SK-N-SH (cell line): ENCODE measurements at regions not wholly inside any gene's neighbourhood (a gene's known extent, or its start where the extent isn't known, plus 50 kb on each side); places are given as distances from the start of the nearest gene placed in this dataset.
"Not testable (repeated sequence)": the region's sequence is repeated elsewhere in the genome, so short reads cannot be mapped to it uniquely, and the experiment has no call there.

ENCODE experiments used
- CTCF ChIA-PET: fragments of 300-600, 350-600 bp; formaldehyde crosslinking; extraction: SDS; loops from one replicate; lab custom pipeline; 2021; lab: Yijun Ruan, JAX
- POLR2A ChIA-PET: fragments of 350-600 bp; sonication (Branson Sonifier 250); formaldehyde crosslinking; extraction: SDS; loops from one replicate; lab custom pipeline; 2020; ENCODE audit warnings: antibody characterized with exemption, inconsistent platforms; lab: Yijun Ruan, JAX
- DNase-seq: peaks from one replicate; pipeline ENCODE4 v3.0.0; 2012
- H2AFZ ChIP-seq: fragments of 200-600 bp; sonication (generic); 2 replicates; pipeline ENCODE4 v1.8.1; 2016; ENCODE audit warnings: antibody characterized with exemption, mild to moderate bottlenecking, low read depth
- H3F3A ChIP-seq: fragments of 200-600 bp; sonication (generic); replicated peaks from 2 replicates; pipeline ENCODE3; 2016; ENCODE audit warnings: antibody characterized with exemption, mild to moderate bottlenecking; ENCODE audit not compliant: insufficient read depth
- H3K27ac ChIP-seq, 2 experiments: fragments of 200-500 bp in 1 of 2; fragments of 200-600 bp in 1 of 2; sonication (Bioruptor generic) in 1 of 2; sonication (generic), shearing (Covaris generic) in 1 of 2; 2 replicates each; pipeline versions ENCODE4 v1.5.1 to v1.6.1; 2014 to 2016; ENCODE audit warnings: low read depth in 2 of 2, inconsistent platforms in 1 of 2, low read length in 1 of 2, mild to moderate bottlenecking in 1 of 2, mixed read lengths in 1 of 2
- H3K27me3 ChIP-seq: fragments of 200-600 bp; sonication (generic), shearing (Covaris generic); 2 replicates; pipeline ENCODE4 v1.6.1; 2016; ENCODE audit warnings: mixed run types; ENCODE audit not compliant: insufficient read depth
- H3K36me3 ChIP-seq, 2 experiments: fragments of 200-500 bp in 1 of 2; fragments of 200-600 bp in 1 of 2; sonication (Bioruptor generic) in 1 of 2; sonication (generic) in 1 of 2; replicated peaks in 1 of 2; 2 replicates each; pipeline versions ENCODE3 to v1.5.1; 2014 to 2016; ENCODE audit warnings: low read length in 1 of 2, mild to moderate bottlenecking in 1 of 2; ENCODE audit not compliant: insufficient read depth in 2 of 2, control insufficient read depth in 1 of 2
- H3K4me1 ChIP-seq, 2 experiments: fragments of 200-500 bp in 1 of 2; fragments of 200-600 bp in 1 of 2; sonication (Bioruptor generic) in 1 of 2; sonication (generic), shearing (Covaris generic) in 1 of 2; 2 replicates each; pipeline versions ENCODE4 v1.5.1 to v1.6.1; 2014 to 2016; ENCODE audit warnings: low read depth in 1 of 2, low read length in 1 of 2, mixed run types in 1 of 2; ENCODE audit not compliant: insufficient read depth in 2 of 2, control insufficient read depth in 1 of 2
- H3K4me2 ChIP-seq: fragments of 200-600 bp; sonication (generic), shearing (Covaris generic); 2 replicates; pipeline ENCODE4 v1.6.1; 2017; ENCODE audit warnings: mixed run types
- H3K4me3 ChIP-seq, 2 experiments: fragments of 200-500 bp in 1 of 2; fragments of 200-600 bp in 1 of 2; sonication (Bioruptor generic) in 1 of 2; sonication (generic), shearing (Covaris generic) in 1 of 2; 2 replicates each; pipeline versions ENCODE4 v1.5.1 to v1.8.1; 2014 to 2016; ENCODE audit warnings: low read depth in 2 of 2, inconsistent platforms in 1 of 2, low read length in 1 of 2, mild to moderate bottlenecking in 1 of 2, mixed read lengths in 1 of 2, moderate library complexity in 1 of 2
- H3K79me2 ChIP-seq: fragments of 200-600 bp; sonication (generic); 2 replicates; pipeline ENCODE4 v1.8.1; 2017; ENCODE audit warnings: mild to moderate bottlenecking; ENCODE audit not compliant: insufficient read depth
- H3K9ac ChIP-seq: fragments of 200-600 bp; sonication (generic); 2 replicates; pipeline ENCODE4 v1.6.1; 2017; ENCODE audit warnings: mixed run types
- H3K9me2 ChIP-seq: fragments of 200-600 bp; sonication (generic); 2 replicates; pipeline ENCODE4 v1.6.1; 2017; ENCODE audit warnings: mixed run types
- H3K9me3 ChIP-seq: fragments of 200-600 bp; sonication (generic); 2 replicates; pipeline ENCODE4 v1.6.1; 2017; ENCODE audit warnings: mixed run types, mild to moderate bottlenecking, moderate library complexity
- H4K20me1 ChIP-seq: fragments of 200-600 bp; sonication (generic); 2 replicates; pipeline ENCODE4 v1.6.1; 2017; ENCODE audit warnings: mild to moderate bottlenecking, mixed run types; ENCODE audit not compliant: insufficient read depth
- EP300 ChIP-seq, 2 experiments: IDR thresholded peaks; 2 replicates each; pipeline versions ENCODE4 v1.4.0 to v1.6.1; 2012; ENCODE audit warnings: borderline replicate concordance in 1 of 2, low read depth in 1 of 2, low read length in 1 of 2
- GATA2 ChIP-seq: sonication (generic); formaldehyde crosslinking; IDR thresholded peaks from 2 replicates; pipeline ENCODE4 v1.5.0; 2020; ENCODE audit warnings: mild to moderate bottlenecking, missing genetic modification reagents
- NFIC ChIP-seq: IDR thresholded peaks from 2 replicates; pipeline ENCODE4 v1.4.0; 2012; ENCODE audit warnings: borderline replicate concordance
- YY1 ChIP-seq: IDR thresholded peaks from 2 replicates; pipeline ENCODE4 v1.4.0; 2012; ENCODE audit warnings: low read depth, mild to moderate bottlenecking
- WGBS: methylation state at CpG from one replicate; pipeline ENCODE4 v1.1.6; 2017; ENCODE audit warnings: low lambda C conversion rate; 5-methylcytosine and 5-hydroxymethylcytosine counted together
- TF ChIP-seq, protein P1 (sequence below): fragments of 150-350 bp; IDR thresholded peaks from 2 replicates; pipeline ENCODE4 v1.6.1; 2016; ENCODE audit warnings: mild to moderate bottlenecking, low read depth, low read length
- TF ChIP-seq, protein P2 (sequence below): IDR thresholded peaks from 2 replicates; pipeline ENCODE4 v1.4.0; 2012; ENCODE audit warnings: low read depth
- TF ChIP-seq, protein P3 (sequence below): IDR thresholded peaks from 2 replicates; pipeline ENCODE4 v1.4.0; 2012; ENCODE audit warnings: low read depth, borderline replicate concordance

GRCh38 chr12:31900271-31900670 lies 58.9 kb upstream of the RESF1 start:
- DNase-seq = no peak
- Histone ChIP-seq H4K20me1 (no peaks in the 10 kb centered on the region), H3K9me3 (no peaks in the 10 kb centered on the region), H3K4me3 (no peak overlapping the region), H3K79me2 (no peaks in the 10 kb centered on the region), H3K9me2 (no peaks in the 10 kb centered on the region), H3K9ac (no peak overlapping the region), H3K4me2 (no peak overlapping the region), H2AFZ (no peak overlapping the region), H3K4me1 (no peaks in the 10 kb centered on the region; a peak in 1 of 4 replicates), H3K27me3 (no peaks in the 10 kb centered on the region), H3K36me3 (no peaks in the 10 kb centered on the region), H3F3A (no peaks in the 10 kb centered on the region), H3K27ac (no peak overlapping the region)
- TF ChIP-seq, protein P1, sequence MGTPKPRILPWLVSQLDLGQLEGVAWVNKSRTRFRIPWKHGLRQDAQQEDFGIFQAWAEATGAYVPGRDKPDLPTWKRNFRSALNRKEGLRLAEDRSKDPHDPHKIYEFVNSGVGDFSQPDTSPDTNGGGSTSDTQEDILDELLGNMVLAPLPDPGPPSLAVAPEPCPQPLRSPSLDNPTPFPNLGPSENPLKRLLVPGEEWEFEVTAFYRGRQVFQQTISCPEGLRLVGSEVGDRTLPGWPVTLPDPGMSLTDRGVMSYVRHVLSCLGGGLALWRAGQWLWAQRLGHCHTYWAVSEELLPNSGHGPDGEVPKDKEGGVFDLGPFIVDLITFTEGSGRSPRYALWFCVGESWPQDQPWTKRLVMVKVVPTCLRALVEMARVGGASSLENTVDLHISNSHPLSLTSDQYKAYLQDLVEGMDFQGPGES = no peak
- TF ChIP-seq, protein P2, sequence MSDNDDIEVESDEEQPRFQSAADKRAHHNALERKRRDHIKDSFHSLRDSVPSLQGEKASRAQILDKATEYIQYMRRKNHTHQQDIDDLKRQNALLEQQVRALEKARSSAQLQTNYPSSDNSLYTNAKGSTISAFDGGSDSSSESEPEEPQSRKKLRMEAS = no peak
- TF ChIP-seq YY1 (no peak), EP300 (IDR thresholded peaks at IDR 0.05; ENCODE audit: borderline replicate concordance in 1 of 2, low read depth in 1 of 2, low read length in 1 of 2) (no peak)
- 61% methylated on average over 4 of the region's 4 CpGs for WGBS
- CTCF ChIA-PET = no interaction called here
- POLR2A ChIA-PET = no interaction called here

- no peak for TF ChIP-seq GATA2 (CRISPR knock-in tag)
- H3K9ac ChIP-seq = no peak overlapping the region
- H3K36me3 ChIP-seq = no peaks in the 10 kb centered on the region
- no peak for DNase-seq
- no peak overlapping the region for H2AFZ ChIP-seq
- H3K27me3 ChIP-seq = no peaks in the 10 kb centered on the region
- H3K4me3 ChIP-seq = no peak overlapping the region
- 23% methylated on average over 2 of the region's 2 CpGs for WGBS
- no peak overlapping the region for H3K4me2 ChIP-seq
- no peaks in the 10 kb centered on the region; a peak in 1 of 4 replicates for H3K4me1 ChIP-seq
- no peaks in the 10 kb centered on the region for H3K9me3 ChIP-seq
- POLR2A ChIA-PET = no interaction called here
- no peak overlapping the region for H3K27ac ChIP-seq
- CTCF ChIA-PET = no interaction called here
- H4K20me1 ChIP-seq = no peaks in the 10 kb centered on the region
- no peaks in the 10 kb centered on the region for H3F3A ChIP-seq
- no peaks in the 10 kb centered on the region for H3K9me2 ChIP-seq
- no peaks in the 10 kb centered on the region for H3K79me2 ChIP-seq
Observed at GRCh38 chr12:31899109-31899508, 60.1 kb upstream of the RESF1 start.

GRCh38 chr12:31897781-31898503 lies 61.3 kb upstream of the RESF1 start:
- Histone ChIP-seq H3K4me2 (no peak overlapping the region), H3K36me3 (no peaks in the 10 kb centered on the region)
- TF ChIP-seq NFIC = no peak
- TF ChIP-seq, protein P3, sequence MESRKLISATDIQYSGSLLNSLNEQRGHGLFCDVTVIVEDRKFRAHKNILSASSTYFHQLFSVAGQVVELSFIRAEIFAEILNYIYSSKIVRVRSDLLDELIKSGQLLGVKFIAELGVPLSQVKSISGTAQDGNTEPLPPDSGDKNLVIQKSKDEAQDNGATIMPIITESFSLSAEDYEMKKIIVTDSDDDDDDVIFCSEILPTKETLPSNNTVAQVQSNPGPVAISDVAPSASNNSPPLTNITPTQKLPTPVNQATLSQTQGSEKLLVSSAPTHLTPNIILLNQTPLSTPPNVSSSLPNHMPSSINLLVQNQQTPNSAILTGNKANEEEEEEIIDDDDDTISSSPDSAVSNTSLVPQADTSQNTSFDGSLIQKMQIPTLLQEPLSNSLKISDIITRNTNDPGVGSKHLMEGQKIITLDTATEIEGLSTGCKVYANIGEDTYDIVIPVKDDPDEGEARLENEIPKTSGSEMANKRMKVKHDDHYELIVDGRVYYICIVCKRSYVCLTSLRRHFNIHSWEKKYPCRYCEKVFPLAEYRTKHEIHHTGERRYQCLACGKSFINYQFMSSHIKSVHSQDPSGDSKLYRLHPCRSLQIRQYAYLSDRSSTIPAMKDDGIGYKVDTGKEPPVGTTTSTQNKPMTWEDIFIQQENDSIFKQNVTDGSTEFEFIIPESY = no peak
- TF ChIP-seq, all 33 proteins: peak for 0
- no peaks in the 10 kb centered on the region for H4K20me1 ChIP-seq
- H3K27ac ChIP-seq = no peak overlapping the region
- 63% methylated on average over 10 of the region's 10 CpGs for WGBS
- ChIA-PET CTCF (no interaction called here), POLR2A (no interaction called here)
- H3K4me1 ChIP-seq = no peaks in the 10 kb centered on the region; a peak in 1 of 4 replicates
- no peaks in the 10 kb centered on the region for H3F3A ChIP-seq
- H3K9ac ChIP-seq = no peak overlapping the region
- no peak overlapping the region for H2AFZ ChIP-seq
- peak; percentile 15 for DNase-seq
- no peaks in the 10 kb centered on the region for H3K9me2 ChIP-seq
- H3K79me2 ChIP-seq = no peaks in the 10 kb centered on the region
- no peaks in the 10 kb centered on the region for H3K27me3 ChIP-seq
- no peak overlapping the region for H3K4me3 ChIP-seq
- H3K9me3 ChIP-seq = no peaks in the 10 kb centered on the region

- H3K4me1 ChIP-seq, POLR2A ChIA-PET, H3K27me3 ChIP-seq, H3F3A ChIP-seq, H4K20me1 ChIP-seq, H3K79me2 ChIP-seq, H3K4me3 ChIP-seq, DNase-seq, H3K9me2 ChIP-seq, CTCF ChIA-PET, H3K27ac ChIP-seq, H3K4me2 ChIP-seq, H3K36me3 ChIP-seq, H3K9ac ChIP-seq, H3K9me3 ChIP-seq: not testable (repeated sequence)
- 0 out of 2 replicates have a peak overlapping the region, but pooled peaks have one; percentile 22 for H2AFZ ChIP-seq
- 82% methylated on average over 8 of the region's 8 CpGs for WGBS
Observed at GRCh38 chr12:31897092-31897491, 62.1 kb upstream of the RESF1 start.
